GM23248 (cell line): ENCODE measurements at regions not wholly inside any gene's neighbourhood (a gene's known extent, or its start where the extent isn't known, plus 50 kb on each side); places are given as distances from the start of the nearest gene placed in this dataset.

Source experiments
- EZH2 ChIP-seq: fragments of 200-600 bp; sonication (generic); IDR thresholded peaks from 2 replicates; pipeline ENCODE4 v1.6.1; 2018; ENCODE audit warnings: antibody characterized with exemption, mild to moderate bottlenecking; ENCODE audit not compliant: insufficient read depth, poor library complexity, severe bottlenecking
- EZH2phosphoT487 ChIP-seq: fragments of 200-600 bp; sonication (generic); IDR thresholded peaks from 2 replicates; pipeline ENCODE4 v1.6.1; 2018; ENCODE audit warnings: antibody characterized with exemption, moderate library complexity, mild to moderate bottlenecking, low read depth; ENCODE audit not compliant: insufficient read depth

GRCh38 chr13:34640179-34640992 is 301.7 kb upstream of the NBEA start:
- TF ChIP-seq EZH2 (no peak), EZH2phosphoT487 (no peak)
